B cell (primary cell): ENCODE measurements at regions not wholly inside any gene's neighbourhood (a gene's known extent, or its start where the extent isn't known, plus 50 kb on each side); places are given as distances from the start of the nearest gene placed in this dataset.

Source experiments
- ATAC-seq: fragments of 200-7000 bp; cut with Tn5 transposase; one replicate; pipeline ENCODE4 v1.10.0; 2021; ENCODE audit warnings: low read depth, mild to moderate bottlenecking, moderate number of reproducible peaks, moderate library complexity
- CTCF ChIA-PET: fragments of 350-600 bp; sonication (Branson Sonifier 250); formaldehyde crosslinking; loops from one replicate; lab custom pipeline; 2021; ENCODE audit warnings: antibody characterized with exemption, inconsistent platforms; lab: Charles Lee
- POLR2A ChIA-PET: fragments of 350-600 bp; sonication (Branson Sonifier 250); formaldehyde crosslinking; loops from one replicate; lab custom pipeline; 2021; ENCODE audit warnings: antibody characterized with exemption; lab: Charles Lee
- DNase-seq: peaks from one replicate; pipeline ENCODE4 v3.0.0; 2013
- H2AFZ ChIP-seq: 2 replicates; pipeline ENCODE4 v1.6.1; 2012; ENCODE audit warnings: mild to moderate bottlenecking, low read depth, low read length; ENCODE audit not compliant: insufficient read depth, poor library complexity, severe bottlenecking
- H3K27ac ChIP-seq, 2 donors: 1 replicate in 1 of 2; 2 replicates in 1 of 2; pipeline ENCODE4 v1.5.1; 2012 to 2013; ENCODE audit warnings: low read length in 2 of 2, mild to moderate bottlenecking in 2 of 2, moderate library complexity in 1 of 2
- H3K27me3 ChIP-seq, 4 experiments: fragments of 200-600 bp in 1 of 4; sonication (generic) in 1 of 4; replicated peaks in 1 of 4; 1 replicate in 2 of 4; 2 replicates in 2 of 4; pipeline versions ENCODE4 v1.6.1 to v1.7.0; 2013 to 2016; ENCODE audit warnings: low read length in 3 of 4, mild to moderate bottlenecking in 2 of 4, mixed read lengths in 1 of 4, moderate library complexity in 1 of 4; ENCODE audit not compliant: insufficient read depth in 4 of 4, control insufficient read depth in 3 of 4; ENCODE audit errors: control extremely low read depth in 1 of 4
- H3K36me3 ChIP-seq, 2 experiments: replicated peaks in 1 of 2; 1 replicate in 1 of 2; 2 replicates in 1 of 2; pipeline versions ENCODE4 v1.6.1 to v1.7.1; 2013; ENCODE audit warnings: low read length in 1 of 2; ENCODE audit not compliant: insufficient read depth in 2 of 2, control insufficient read depth in 1 of 2; ENCODE audit errors: control extremely low read depth in 1 of 2, extremely low read depth in 1 of 2
- H3K4me1 ChIP-seq, 2 donors: fragments of 200-600 bp in 1 of 2; sonication (generic) in 1 of 2; 1 replicate in 1 of 2; 2 replicates in 1 of 2; pipeline versions ENCODE4 v1.5.1 to v1.6.1; 2013 to 2017; ENCODE audit warnings: low read length in 2 of 2; ENCODE audit not compliant: control insufficient read depth in 2 of 2, insufficient read depth in 2 of 2
- H3K4me2 ChIP-seq: replicated peaks from 2 replicates; pipeline ENCODE3; 2012; ENCODE audit warnings: mild to moderate bottlenecking, low read depth, low read length; ENCODE audit not compliant: poor library complexity, severe bottlenecking
- H3K4me3 ChIP-seq, 5 experiments: fragments of 200-600 bp in 1 of 5; sonication (generic) in 1 of 5; 1 replicate in 3 of 5; 2 replicates in 2 of 5; pipeline versions ENCODE4 v1.5.1 to v1.7.0; 2011 to 2016; ENCODE audit warnings: low read length in 4 of 5, mild to moderate bottlenecking in 4 of 5, low read depth in 2 of 5, control low read depth in 1 of 5, moderate library complexity in 1 of 5; ENCODE audit not compliant: insufficient read depth in 1 of 5; ENCODE audit errors: control extremely low read depth in 1 of 5, extremely low read depth in 1 of 5
- H3K79me2 ChIP-seq: fragments of 200-600 bp; sonication (generic); one replicate; pipeline ENCODE4 v1.6.0; 2016; ENCODE audit warnings: low read length; ENCODE audit not compliant: control insufficient read depth, insufficient read depth
- H3K9ac ChIP-seq: fragments of 200-600 bp; sonication (generic); 2 replicates; pipeline ENCODE4 v1.6.1; 2017; ENCODE audit warnings: mild to moderate bottlenecking, low read length, moderate library complexity
- H3K9me3 ChIP-seq, 3 donors: one replicate each; pipeline versions ENCODE4 v1.6.1 to v1.7.1; 2013; ENCODE audit warnings: low read length in 2 of 3; ENCODE audit not compliant: control insufficient read depth in 2 of 3, insufficient read depth in 1 of 3; ENCODE audit errors: control extremely low read depth in 1 of 3
- H4K20me1 ChIP-seq: 2 replicates; pipeline ENCODE4 v1.6.0; 2012; ENCODE audit warnings: mild to moderate bottlenecking, low read length; ENCODE audit not compliant: insufficient read depth, control insufficient read depth, poor library complexity, severe bottlenecking
- H3K27ac Mint-ChIP-seq: one replicate; pipeline ENCODE4 v1.8.0; 2021; ENCODE audit warnings: mixed read lengths
- H3K27me3 Mint-ChIP-seq: one replicate; pipeline ENCODE4 v1.8.0; 2021; ENCODE audit warnings: mixed read lengths
- H3K4me1 Mint-ChIP-seq: one replicate; pipeline ENCODE4 v1.8.0; 2021; ENCODE audit warnings: mixed read lengths
- H3K4me3 Mint-ChIP-seq: one replicate; pipeline ENCODE4 v1.8.0; 2021; ENCODE audit warnings: mixed read lengths
- H3K9me3 Mint-ChIP-seq: one replicate; pipeline ENCODE4 v1.8.0; 2022; ENCODE audit warnings: mixed read lengths; ENCODE audit not compliant: insufficient read depth
- EZH2 ChIP-seq: IDR thresholded peaks from 2 replicates; pipeline ENCODE4 v1.6.1; 2012; ENCODE audit warnings: borderline replicate concordance, low read depth, mild to moderate bottlenecking, moderate library complexity, low read length; ENCODE audit not compliant: insufficient read depth, poor library complexity, severe bottlenecking
- WGBS: methylation state at CpG from one replicate; pipeline ENCODE4 v1.1.5; 2013; ENCODE audit warnings: missing lambda C conversion rate; ENCODE audit not compliant: insufficient coverage; 5-methylcytosine and 5-hydroxymethylcytosine counted together
- intact Hi-C: fragments of 100-400 bp; cut with micrococcal nuclease; formaldehyde crosslinking; loops from one replicate; pipeline ENCODE4 v1.10.0; 2022
- TF ChIP-seq, protein P1 (sequence below): fragments of 200-600 bp; IDR thresholded peaks from one replicate; pipeline ENCODE4 v1.8.0; 2022; ENCODE audit warnings: antibody characterized with exemption, mild to moderate bottlenecking

DNA sequence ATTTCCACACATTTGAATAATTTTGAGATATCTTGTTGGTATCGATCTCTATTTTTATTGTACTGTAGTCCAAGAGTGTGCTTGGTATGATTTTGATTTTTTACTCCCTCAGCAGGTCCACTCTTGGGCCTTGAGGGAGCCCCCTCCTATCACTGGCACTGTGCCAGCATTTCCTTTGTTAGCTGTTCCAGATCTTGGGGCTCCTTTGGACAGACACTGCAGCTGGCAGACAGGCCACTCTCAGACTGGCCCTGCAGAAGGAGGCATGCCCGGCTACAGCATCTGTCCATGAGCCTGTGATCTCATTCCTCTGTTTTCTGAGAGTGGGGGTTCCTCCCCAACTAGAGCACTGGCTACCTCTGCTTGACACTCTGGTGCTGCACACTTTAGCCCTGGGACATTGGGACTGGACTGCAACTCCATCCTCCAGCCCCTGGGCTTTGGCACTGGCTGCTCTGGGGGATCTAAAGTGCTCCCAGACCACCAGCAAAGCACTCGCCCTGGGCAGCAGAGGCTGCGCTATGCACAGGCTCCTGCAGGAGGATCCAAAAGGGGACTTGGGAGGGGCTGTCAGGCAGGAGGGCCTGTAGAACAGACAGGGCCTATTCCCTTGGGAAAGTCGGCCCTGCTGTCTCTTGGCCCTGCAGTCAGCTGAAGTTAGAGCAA lies 271.3 kb upstream of the DMAC1 start:
- no peak overlapping the region for H3K4me3 Mint-ChIP-seq
- H3K4me1 ChIP-seq, result no peaks in the 10 kb centered on the region
- no peak for DNase-seq
- no peak overlapping the region for H2AFZ ChIP-seq
- H3K36me3 ChIP-seq, result no peaks in the 10 kb centered on the region
- H3K9ac ChIP-seq, result no peak overlapping the region
- intact Hi-C loops, result loop anchor here (10.0 kb wide), 1 partner anchor 64 kb away; no protein-coding TSS in a partner anchor
- no peaks in the 10 kb centered on the region for H3K9me3 Mint-ChIP-seq
- H3K27me3 Mint-ChIP-seq, result peaks cover 4% of the 10 kb centered on the region
- WGBS, result 92% methylated on average over 4 of the region's 5 CpGs
- H3K27me3 ChIP-seq, result no peaks in the 10 kb centered on the region
- no peak overlapping the region for H3K4me3 ChIP-seq
- no peak overlapping the region for H3K27ac Mint-ChIP-seq
- H3K4me1 Mint-ChIP-seq, result no peaks in the 10 kb centered on the region
- ChIA-PET CTCF (no interaction called here), POLR2A (no interaction called here)
- H3K9me3 ChIP-seq, result no peaks in the 10 kb centered on the region
- H3K79me2 ChIP-seq, result no peaks in the 10 kb centered on the region
- no peak overlapping the region for H3K27ac ChIP-seq
- ATAC-seq, result no peak
- no peaks in the 10 kb centered on the region for H4K20me1 ChIP-seq
- TF ChIP-seq, protein P1, sequence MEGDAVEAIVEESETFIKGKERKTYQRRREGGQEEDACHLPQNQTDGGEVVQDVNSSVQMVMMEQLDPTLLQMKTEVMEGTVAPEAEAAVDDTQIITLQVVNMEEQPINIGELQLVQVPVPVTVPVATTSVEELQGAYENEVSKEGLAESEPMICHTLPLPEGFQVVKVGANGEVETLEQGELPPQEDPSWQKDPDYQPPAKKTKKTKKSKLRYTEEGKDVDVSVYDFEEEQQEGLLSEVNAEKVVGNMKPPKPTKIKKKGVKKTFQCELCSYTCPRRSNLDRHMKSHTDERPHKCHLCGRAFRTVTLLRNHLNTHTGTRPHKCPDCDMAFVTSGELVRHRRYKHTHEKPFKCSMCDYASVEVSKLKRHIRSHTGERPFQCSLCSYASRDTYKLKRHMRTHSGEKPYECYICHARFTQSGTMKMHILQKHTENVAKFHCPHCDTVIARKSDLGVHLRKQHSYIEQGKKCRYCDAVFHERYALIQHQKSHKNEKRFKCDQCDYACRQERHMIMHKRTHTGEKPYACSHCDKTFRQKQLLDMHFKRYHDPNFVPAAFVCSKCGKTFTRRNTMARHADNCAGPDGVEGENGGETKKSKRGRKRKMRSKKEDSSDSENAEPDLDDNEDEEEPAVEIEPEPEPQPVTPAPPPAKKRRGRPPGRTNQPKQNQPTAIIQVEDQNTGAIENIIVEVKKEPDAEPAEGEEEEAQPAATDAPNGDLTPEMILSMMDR, result no peak
- TF ChIP-seq EZH2, result no peak
- no peak overlapping the region for H3K4me2 ChIP-seq

GRCh38 chr9:8062459-8062858 lies 262.9 kb upstream of the DMAC1 start:
- no peak overlapping the region for H3K27ac ChIP-seq
- intact Hi-C loops, result no loop called here
- no peaks in the 10 kb centered on the region for H4K20me1 ChIP-seq
- POLR2A ChIA-PET, result no interaction called here
- H3K27me3 Mint-ChIP-seq, result peaks cover 7% of the 10 kb centered on the region
- no peaks in the 10 kb centered on the region for H3K9me3 Mint-ChIP-seq
- H2AFZ ChIP-seq, result no peak overlapping the region
- H3K4me3 ChIP-seq, result no peak overlapping the region
- H3K4me3 Mint-ChIP-seq, result no peak overlapping the region
- no peaks in the 10 kb centered on the region for H3K36me3 ChIP-seq
- H3K4me1 ChIP-seq, result no peaks in the 10 kb centered on the region
- TF ChIP-seq, protein P1, result no peak
- TF ChIP-seq EZH2, result no peak
- CTCF ChIA-PET, result no interaction called here
- no peak overlapping the region for H3K27ac Mint-ChIP-seq
- DNase-seq (no peak), ATAC-seq (no peak)
- peaks cover 3% of the 10 kb centered on the region for H3K4me1 Mint-ChIP-seq
- H3K4me2 ChIP-seq, result no peak overlapping the region
- 97% methylated on average over 5 of the region's 5 CpGs for WGBS
- peaks cover 0 to 9% (median 7%) of the 10 kb centered on the region in 3 donors for H3K9me3 ChIP-seq
- H3K27me3 ChIP-seq, result no peaks in the 10 kb centered on the region
- H3K79me2 ChIP-seq, result no peaks in the 10 kb centered on the region
- no peak overlapping the region for H3K9ac ChIP-seq
